Umbilical cord (tissue), 1 donor: ENCODE measurements at regions not wholly inside any gene's neighbourhood (a gene's known extent, or its start where the extent isn't known, plus 50 kb on each side); places are given as distances from the start of the nearest gene placed in this dataset.

Source experiments
- DNase-seq: peaks from one replicate; pipeline ENCODE4 v3.0.0-alpha.2; 2015; ENCODE audit warnings: low spot score

- no peak for DNase-seq
These were observed 1785.9 kb downstream of the PCDH7 start for GRCh38 chr4:32506067-32506466.

- peak; percentile 53 for DNase-seq
These were observed 1798.9 kb downstream of the PCDH7 start for GRCh38 chr4:32519060-32519459.

DNA sequence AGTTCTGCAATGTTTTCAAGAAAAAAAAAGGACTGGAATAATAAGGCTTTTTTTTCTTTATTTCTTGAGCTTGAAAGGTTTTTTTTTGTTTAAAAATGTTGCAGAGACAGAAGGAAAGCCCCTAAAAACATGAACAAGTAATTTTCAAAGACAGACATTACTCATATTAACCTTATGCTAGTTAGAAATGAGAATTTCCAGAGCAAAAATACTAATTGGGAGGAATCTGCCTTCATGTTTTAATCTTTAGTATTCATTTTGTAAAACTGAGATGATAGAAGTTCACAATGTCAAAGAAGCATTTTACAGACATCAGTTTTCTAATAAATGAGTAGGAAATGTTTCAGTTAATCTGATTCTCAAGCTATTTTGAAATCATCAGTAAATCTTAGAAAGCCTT, 1805.3 kb downstream of the PCDH7 start:
- no peak for DNase-seq

DNA sequence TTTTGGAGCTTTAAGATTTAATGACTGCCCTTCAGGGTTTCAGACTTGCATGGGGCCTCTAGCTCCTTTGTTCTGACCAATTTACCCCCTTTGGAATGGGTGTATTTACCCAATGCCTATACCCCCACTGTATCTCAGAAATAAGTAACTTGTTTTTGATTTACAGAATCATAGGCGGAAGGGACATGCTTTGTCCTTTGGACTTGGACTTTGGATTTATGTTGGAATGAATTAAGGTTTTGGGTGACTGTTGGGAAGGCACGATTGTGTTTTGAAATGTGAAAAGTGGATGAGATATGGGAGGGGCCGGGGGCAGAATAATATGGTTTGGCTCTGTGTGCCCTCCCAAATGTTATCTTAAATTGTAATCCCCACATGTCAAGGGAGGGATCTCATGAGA, 1824.7 kb downstream of the PCDH7 start:
- DNase-seq = no peak

- no peak for DNase-seq
These were observed 1831.8 kb downstream of the PCDH7 start for GRCh38 chr4:32551943-32552342.

DNA sequence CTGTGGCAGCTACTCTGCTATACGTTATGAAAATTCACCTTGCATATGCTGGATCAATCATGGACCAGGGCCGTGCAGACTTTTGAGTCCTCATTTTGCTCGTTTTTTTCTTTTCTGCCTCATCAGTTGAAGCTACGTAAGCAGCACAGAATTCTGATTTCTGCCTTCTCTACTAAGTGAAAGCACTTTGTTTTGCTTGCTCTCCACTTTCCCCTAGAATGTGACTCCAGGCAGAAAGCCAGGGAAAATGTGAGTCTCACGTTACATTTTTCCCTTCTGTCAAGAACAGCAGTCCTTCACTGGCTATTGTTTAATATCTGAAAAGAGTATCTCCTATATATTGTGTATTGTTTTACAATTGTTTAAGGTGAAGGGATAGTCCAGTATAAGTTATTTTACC, 1840.1 kb downstream of the PCDH7 start:
- peak; percentile 53 for DNase-seq

DNA sequence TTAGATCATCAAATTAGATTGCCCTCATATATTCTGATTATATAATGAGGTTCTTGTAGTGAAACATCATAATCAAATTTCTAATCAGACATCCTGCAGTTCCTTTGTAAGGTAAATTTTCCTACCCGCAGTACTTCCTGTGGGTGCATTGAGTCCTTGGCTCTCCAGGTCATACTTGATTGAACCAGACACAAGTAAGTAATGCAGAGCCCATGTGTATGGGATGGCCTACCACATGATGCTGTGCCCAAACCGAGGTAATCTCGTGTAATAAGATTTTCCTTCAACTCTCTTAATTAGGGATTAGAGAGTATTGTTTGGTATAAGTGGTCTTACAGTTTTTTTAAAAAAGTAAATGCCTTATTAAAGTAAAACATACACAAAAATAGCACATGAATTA, 1841.8 kb downstream of the PCDH7 start:
- no peak for DNase-seq

DNA sequence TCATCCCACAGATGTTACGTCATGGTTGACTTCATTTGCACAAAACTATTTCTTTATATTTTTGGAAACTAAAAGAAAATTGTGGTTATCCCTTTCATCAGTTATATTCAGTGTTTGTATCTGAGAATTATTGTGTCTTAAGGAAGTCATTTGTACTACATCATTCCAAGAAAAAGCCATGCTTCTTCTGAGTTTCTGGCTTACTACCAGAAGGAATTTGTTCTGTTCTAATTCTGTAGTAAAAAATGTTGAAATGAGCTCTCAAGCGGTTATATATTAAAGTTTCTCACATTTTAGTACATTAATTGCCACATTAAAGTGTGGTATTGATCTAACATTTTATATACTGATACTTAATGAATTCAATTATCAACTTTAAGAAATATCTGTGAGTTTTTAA, 1844.5 kb downstream of the PCDH7 start:
- no peak for DNase-seq

- DNase-seq = peak; percentile 38
These were observed 1849.7 kb downstream of the PCDH7 start for GRCh38 chr4:32569861-32570260.

- no peak for DNase-seq
These were observed 1852.2 kb downstream of the PCDH7 start for GRCh38 chr4:32572366-32572765.

GRCh38 chr4:32574803-32575202, 1854.6 kb downstream of the PCDH7 start:
- DNase-seq = no peak

- DNase-seq = no peak
These were observed 1868.9 kb downstream of the PCDH7 start for GRCh38 chr4:32589097-32589496.

- no peak for DNase-seq
These were observed 1869.7 kb downstream of the PCDH7 start for GRCh38 chr4:32589853-32590252.

DNA sequence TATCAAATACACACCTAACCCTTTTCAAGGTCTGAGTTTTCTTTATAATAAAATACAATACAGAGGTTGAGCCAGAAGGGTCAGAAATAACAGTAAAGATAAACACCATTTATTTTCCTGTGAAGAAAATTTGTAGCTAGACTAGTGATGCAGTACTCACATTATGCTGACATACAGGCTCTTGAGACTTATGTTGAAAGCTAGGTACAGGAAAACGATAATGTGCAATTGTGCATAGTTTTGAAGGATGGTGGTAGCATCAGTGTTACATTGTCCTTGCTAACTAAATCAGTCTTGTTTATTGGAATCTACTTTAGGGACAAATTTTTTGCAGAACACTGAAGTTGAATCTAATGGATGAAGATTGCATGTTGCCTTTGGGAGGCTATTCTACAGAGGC, 1877.2 kb downstream of the PCDH7 start:
- DNase-seq = no peak

DNA sequence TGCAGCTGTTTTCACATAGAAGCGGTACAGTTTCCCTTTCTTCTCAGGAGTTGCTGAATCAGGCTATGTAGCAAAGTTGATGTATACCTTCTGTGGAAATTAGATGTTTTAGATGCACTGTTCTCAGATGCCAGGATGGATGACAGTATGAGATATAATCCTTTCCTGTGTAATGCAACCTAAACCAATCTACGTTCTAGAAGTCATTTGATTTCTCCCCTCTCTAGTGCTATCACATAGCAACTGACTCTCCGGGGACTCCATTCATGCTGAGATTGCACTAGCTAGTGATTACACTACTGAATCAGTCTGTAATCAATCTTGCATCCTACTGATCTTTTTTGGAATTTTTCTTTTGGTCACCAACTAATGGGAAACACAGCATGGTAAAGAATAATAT, 1881.7 kb downstream of the PCDH7 start:
- no peak for DNase-seq

DNA sequence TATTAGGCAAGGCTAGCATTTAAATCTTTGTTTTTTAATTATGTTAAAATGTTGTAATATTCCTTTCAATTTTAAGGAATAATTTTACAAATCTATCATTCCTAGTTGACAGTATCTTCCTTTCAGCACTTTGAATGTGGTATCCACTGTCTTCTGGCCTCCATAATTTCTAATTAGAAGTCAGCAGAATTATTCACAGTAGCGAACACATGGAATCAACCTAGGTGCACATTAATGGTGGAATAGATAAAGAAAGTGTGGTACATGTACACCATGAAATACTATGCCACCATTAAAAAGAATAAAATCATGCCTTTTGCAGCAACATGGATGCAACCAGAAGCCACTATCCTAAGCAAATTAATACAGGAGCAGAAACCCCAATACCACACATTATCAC, 1887.8 kb downstream of the PCDH7 start:
- DNase-seq = no peak

DNA sequence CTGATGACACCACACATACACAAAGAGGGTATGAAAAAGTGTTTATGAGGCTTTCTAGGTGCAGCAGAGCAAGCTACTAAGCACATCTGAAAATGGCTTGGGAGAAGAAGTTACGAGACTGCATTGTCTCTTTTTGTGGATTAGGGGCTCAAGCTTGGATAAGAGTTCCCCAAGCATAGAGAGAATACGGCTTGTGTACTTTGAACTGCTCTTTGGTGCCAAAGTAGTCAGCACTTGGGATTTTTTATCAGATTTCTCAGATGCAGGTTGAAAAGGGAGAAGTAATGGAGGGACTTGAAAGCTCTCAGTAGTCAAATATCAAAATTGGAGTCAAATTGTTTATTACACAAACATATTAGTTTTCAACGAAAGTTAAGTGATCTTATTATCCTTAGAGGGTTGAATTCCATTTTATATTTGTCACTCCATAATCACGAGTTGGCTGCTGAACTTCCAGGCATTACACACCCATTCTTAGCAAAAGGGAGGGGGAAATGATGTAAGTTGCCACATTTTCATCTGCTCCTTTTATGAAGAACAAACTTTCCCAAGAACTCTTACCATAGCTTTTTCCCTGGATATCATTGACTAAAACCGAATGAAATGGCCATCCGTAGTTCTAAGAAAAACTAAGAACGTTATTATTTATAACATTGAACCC, 1904.9 kb downstream of the PCDH7 start:
- no peak for DNase-seq

GRCh38 chr4:32625687-32626337, 1905.6 kb downstream of the PCDH7 start:
- DNase-seq = no peak

- no peak for DNase-seq
These were observed 1911.7 kb downstream of the PCDH7 start for GRCh38 chr4:32631831-32632230.

DNA sequence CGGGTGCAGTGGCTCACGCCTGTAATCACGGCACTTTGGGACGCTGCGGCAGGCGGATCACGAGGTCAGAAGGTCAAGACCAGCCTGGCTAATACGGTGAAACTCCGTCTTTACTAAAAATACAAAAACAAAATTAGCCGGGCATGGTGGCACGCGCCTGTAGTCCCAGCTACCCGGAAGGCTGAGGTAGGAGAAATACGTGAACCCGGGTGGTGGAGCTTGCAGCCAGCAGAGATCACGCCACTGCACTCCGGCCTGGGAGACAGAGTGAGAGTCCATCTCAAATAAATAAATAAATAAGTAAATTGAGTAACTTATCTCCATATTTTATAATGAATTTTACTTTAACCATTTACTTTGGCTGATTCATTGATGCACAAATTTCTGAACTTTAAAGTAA, 1913.3 kb downstream of the PCDH7 start:
- no peak for DNase-seq

GRCh38 chr4:32645653-32646052, 1925.5 kb downstream of the PCDH7 start:
- no peak for DNase-seq

DNA sequence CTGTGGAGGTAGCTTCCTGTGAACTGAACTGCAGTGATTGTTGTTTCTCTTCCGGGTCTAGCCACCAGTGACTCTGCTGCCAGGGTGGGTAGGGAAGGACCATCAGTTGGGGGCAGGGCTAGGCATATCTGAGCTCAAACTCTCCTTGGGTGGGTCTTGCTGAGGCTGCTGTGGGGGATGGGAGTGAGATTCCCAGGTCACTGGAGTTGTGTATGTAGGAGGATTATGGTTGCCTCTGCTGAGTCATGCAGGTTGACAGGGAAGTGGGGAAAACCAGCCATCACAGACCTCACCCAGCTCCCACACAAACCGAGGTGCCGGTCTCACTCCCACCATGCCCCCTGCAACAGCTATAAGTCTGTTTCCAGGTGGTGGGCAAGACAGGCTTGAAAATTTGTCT, 1937.8 kb downstream of the PCDH7 start:
- DNase-seq = no peak

DNA sequence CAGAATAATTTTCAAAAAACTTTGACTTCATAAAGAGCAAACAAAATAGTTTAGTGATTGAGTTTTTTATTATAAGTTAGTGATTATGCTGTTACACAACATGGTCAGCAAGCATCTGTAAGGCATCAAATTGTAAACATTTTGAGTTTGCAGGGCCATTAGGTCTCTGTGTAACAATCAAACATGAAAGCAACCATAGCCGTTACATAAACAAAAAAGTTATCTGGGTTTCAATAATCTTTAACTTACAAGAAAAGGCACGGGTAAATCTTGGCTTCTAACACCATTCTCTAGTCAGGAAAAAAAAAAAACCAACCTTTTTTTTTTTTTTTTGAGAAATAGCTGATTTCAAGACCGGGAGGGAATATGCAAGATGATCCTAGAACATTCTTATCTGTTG, 1941.1 kb downstream of the PCDH7 start:
- no peak for DNase-seq

- no peak for DNase-seq
These were observed 1942.6 kb downstream of the PCDH7 start for GRCh38 chr4:32662803-32663202.
